WTC11 (cell line): ENCODE measurements at regions not wholly inside any gene's neighbourhood (a gene's known extent, or its start where the extent isn't known, plus 50 kb on each side); places are given as distances from the start of the nearest gene placed in this dataset.

ENCODE experiments used
- ATAC-seq: fragments of 200-7000 bp; cut with Tn5 transposase; 2 replicates; pipeline ENCODE4 v1.10.0; 2021; ENCODE audit warnings: mild to moderate bottlenecking, moderate library complexity
- CTCF ChIA-PET: fragments of 300-600 bp; sonication (Branson Sonifier 250); formaldehyde crosslinking; loops from one replicate; lab custom pipeline; 2021; ENCODE audit warnings: antibody characterized with exemption; lab: Charles Lee
- POLR2A ChIA-PET: fragments of 350-600 bp; sonication (Branson Sonifier 250); formaldehyde crosslinking; loops from one replicate; lab custom pipeline; 2021; ENCODE audit warnings: antibody characterized with exemption; lab: Charles Lee
- DNase-seq: peaks from one replicate; pipeline ENCODE4 v3.0.0; 2021; ENCODE audit warnings: low spot score
- H3K27ac Mint-ChIP-seq: 2 replicates; pipeline ENCODE4 v1.8.0; 2021; ENCODE audit warnings: mixed read lengths
- H3K27me3 Mint-ChIP-seq: 2 replicates; pipeline ENCODE4 v1.8.0; 2021; ENCODE audit warnings: low read depth, mild to moderate bottlenecking, moderate library complexity, mixed read lengths
- H3K36me3 Mint-ChIP-seq: 2 replicates; pipeline ENCODE4 v1.8.0; 2021; ENCODE audit warnings: mixed read lengths
- H3K4me1 Mint-ChIP-seq: 2 replicates; pipeline ENCODE4 v1.8.0; 2022; ENCODE audit warnings: mixed read lengths
- H3K4me3 Mint-ChIP-seq: 2 replicates; pipeline ENCODE4 v1.8.0; 2021; ENCODE audit warnings: mild to moderate bottlenecking, moderate library complexity, mixed read lengths
- H3K9me3 Mint-ChIP-seq: 2 replicates; pipeline ENCODE4 v1.8.0; 2021; ENCODE audit warnings: mixed read lengths
- CREB1 ChIP-seq: sonication (generic); formaldehyde crosslinking; IDR thresholded peaks from 2 replicates; pipeline ENCODE4 v1.8.0; 2023; ENCODE audit warnings: mild to moderate bottlenecking, missing genetic modification reagents
- GABPB1 ChIP-seq: sonication (generic); formaldehyde crosslinking; IDR thresholded peaks from 2 replicates; pipeline ENCODE4 v1.8.1; 2023; ENCODE audit warnings: mild to moderate bottlenecking, missing genetic modification reagents
- NFATC4 ChIP-seq: fragments of 250-450 bp; sonication (Bioruptor Pico); IDR thresholded peaks from 2 replicates; pipeline ENCODE4 v1.9.0; 2021; ENCODE audit warnings: mild to moderate bottlenecking
- SMAD3 ChIP-seq: sonication (generic); formaldehyde crosslinking; IDR thresholded peaks from 2 replicates; pipeline ENCODE4 v1.8.0; 2022; ENCODE audit warnings: missing genetic modification reagents, mild to moderate bottlenecking, borderline replicate concordance
- TCF7 ChIP-seq: sonication (generic); formaldehyde crosslinking; IDR thresholded peaks from 2 replicates; pipeline ENCODE4 v1.8.0; 2022; ENCODE audit warnings: mild to moderate bottlenecking, low read depth, missing genetic modification reagents, moderate library complexity
- ZNF317 ChIP-seq: sonication (generic); formaldehyde crosslinking; IDR thresholded peaks from 2 replicates; pipeline ENCODE4 v1.8.1; 2023; ENCODE audit warnings: low read depth, mild to moderate bottlenecking, moderate library complexity, missing genetic modification reagents, borderline replicate concordance
- ZNF423 ChIP-seq: fragments of 250-450 bp; sonication (Bioruptor Pico); IDR thresholded peaks from 2 replicates; pipeline ENCODE4 v2.1.2; 2022; ENCODE audit warnings: mild to moderate bottlenecking, moderate library complexity
- TF ChIP-seq, protein P1 (sequence below): fragments of 250-450 bp; sonication (Bioruptor Pico); IDR thresholded peaks from 2 replicates; pipeline ENCODE4 v1.9.0; 2021; ENCODE audit warnings: mild to moderate bottlenecking
- TF ChIP-seq, protein P2 (sequence below): sonication (generic); formaldehyde crosslinking; IDR thresholded peaks from 2 replicates; pipeline ENCODE4 v1.8.0; 2022; ENCODE audit warnings: mild to moderate bottlenecking, missing genetic modification reagents
- TF ChIP-seq, protein P3 (sequence below): fragments of 250-450 bp; sonication (Bioruptor Pico); IDR thresholded peaks from 2 replicates; pipeline ENCODE4 v1.9.0; 2021; ENCODE audit warnings: mild to moderate bottlenecking, borderline replicate concordance
- TF ChIP-seq, protein P4 (sequence below): fragments of 250-450 bp; sonication (Bioruptor Pico); IDR thresholded peaks from 2 replicates; pipeline ENCODE4 v1.8.0; 2021; ENCODE audit warnings: mild to moderate bottlenecking
- TF ChIP-seq, protein P5 (sequence below): sonication (generic); formaldehyde crosslinking; IDR thresholded peaks from 2 replicates; pipeline ENCODE4 v1.8.0; 2023; ENCODE audit warnings: missing genetic modification reagents, mild to moderate bottlenecking, borderline replicate concordance
- TF ChIP-seq, protein P6 (sequence below): sonication (generic); formaldehyde crosslinking; conservative IDR thresholded peaks from 2 replicates; pipeline ENCODE4 v1.8.1; 2022; ENCODE audit warnings: mild to moderate bottlenecking, missing genetic modification reagents
- TF ChIP-seq, protein P7 (sequence below): fragments of 250-450 bp; sonication (Bioruptor Pico); IDR thresholded peaks from 2 replicates; pipeline ENCODE4 v1.9.0; 2021; ENCODE audit warnings: mild to moderate bottlenecking
- TF ChIP-seq, protein P8 (sequence below): sonication (generic); formaldehyde crosslinking; IDR thresholded peaks from 2 replicates; pipeline ENCODE4 v1.8.0; 2022; ENCODE audit warnings: mild to moderate bottlenecking, missing genetic modification reagents

DNA sequence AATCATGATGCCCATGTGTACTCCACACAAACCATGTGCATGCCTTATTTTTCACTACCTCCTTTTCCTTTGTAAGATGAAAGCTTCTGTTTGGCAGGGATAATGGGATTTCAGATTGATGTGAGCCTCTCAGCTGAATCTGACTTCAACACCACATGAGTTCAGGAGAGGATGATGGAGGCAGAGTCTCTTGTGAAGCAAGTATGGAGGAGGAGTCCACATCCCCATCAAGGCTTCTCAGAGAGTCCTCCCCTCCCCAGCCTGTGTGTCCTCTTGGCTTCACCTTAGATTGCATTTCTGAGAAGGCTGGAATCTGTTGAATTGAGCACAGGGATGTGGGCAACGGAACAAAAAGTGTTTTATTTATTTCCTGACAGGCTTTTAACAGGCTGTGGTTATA lies 370.4 kb downstream of the FAT3 start:
- CTCF ChIA-PET: no interaction called here
- no peaks in the 10 kb centered on the region for H3K27me3 Mint-ChIP-seq
- H3K4me1 Mint-ChIP-seq: no peaks in the 10 kb centered on the region
- DNase-seq: no peak
- no peaks in the 10 kb centered on the region for H3K9me3 Mint-ChIP-seq
- TF ChIP-seq, protein P1, sequence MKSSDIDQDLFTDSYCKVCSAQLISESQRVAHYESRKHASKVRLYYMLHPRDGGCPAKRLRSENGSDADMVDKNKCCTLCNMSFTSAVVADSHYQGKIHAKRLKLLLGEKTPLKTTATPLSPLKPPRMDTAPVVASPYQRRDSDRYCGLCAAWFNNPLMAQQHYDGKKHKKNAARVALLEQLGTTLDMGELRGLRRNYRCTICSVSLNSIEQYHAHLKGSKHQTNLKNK: no peak
- TF ChIP-seq, protein P2, sequence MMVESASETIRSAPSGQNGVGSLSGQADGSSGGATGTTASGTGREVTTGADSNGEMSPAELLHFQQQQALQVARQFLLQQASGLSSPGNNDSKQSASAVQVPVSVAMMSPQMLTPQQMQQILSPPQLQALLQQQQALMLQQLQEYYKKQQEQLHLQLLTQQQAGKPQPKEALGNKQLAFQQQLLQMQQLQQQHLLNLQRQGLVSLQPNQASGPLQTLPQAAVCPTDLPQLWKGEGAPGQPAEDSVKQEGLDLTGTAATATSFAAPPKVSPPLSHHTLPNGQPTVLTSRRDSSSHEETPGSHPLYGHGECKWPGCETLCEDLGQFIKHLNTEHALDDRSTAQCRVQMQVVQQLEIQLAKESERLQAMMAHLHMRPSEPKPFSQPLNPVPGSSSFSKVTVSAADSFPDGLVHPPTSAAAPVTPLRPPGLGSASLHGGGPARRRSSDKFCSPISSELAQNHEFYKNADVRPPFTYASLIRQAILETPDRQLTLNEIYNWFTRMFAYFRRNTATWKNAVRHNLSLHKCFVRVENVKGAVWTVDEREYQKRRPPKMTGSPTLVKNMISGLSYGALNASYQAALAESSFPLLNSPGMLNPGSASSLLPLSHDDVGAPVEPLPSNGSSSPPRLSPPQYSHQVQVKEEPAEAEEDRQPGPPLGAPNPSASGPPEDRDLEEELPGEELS: no peak
- TF ChIP-seq, protein P3, sequence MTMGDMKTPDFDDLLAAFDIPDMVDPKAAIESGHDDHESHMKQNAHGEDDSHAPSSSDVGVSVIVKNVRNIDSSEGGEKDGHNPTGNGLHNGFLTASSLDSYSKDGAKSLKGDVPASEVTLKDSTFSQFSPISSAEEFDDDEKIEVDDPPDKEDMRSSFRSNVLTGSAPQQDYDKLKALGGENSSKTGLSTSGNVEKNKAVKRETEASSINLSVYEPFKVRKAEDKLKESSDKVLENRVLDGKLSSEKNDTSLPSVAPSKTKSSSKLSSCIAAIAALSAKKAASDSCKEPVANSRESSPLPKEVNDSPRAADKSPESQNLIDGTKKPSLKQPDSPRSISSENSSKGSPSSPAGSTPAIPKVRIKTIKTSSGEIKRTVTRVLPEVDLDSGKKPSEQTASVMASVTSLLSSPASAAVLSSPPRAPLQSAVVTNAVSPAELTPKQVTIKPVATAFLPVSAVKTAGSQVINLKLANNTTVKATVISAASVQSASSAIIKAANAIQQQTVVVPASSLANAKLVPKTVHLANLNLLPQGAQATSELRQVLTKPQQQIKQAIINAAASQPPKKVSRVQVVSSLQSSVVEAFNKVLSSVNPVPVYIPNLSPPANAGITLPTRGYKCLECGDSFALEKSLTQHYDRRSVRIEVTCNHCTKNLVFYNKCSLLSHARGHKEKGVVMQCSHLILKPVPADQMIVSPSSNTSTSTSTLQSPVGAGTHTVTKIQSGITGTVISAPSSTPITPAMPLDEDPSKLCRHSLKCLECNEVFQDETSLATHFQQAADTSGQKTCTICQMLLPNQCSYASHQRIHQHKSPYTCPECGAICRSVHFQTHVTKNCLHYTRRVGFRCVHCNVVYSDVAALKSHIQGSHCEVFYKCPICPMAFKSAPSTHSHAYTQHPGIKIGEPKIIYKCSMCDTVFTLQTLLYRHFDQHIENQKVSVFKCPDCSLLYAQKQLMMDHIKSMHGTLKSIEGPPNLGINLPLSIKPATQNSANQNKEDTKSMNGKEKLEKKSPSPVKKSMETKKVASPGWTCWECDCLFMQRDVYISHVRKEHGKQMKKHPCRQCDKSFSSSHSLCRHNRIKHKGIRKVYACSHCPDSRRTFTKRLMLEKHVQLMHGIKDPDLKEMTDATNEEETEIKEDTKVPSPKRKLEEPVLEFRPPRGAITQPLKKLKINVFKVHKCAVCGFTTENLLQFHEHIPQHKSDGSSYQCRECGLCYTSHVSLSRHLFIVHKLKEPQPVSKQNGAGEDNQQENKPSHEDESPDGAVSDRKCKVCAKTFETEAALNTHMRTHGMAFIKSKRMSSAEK (CRISPR knock-in tag): no peak
- no peak for TF ChIP-seq NFATC4 (CRISPR knock-in tag)
- TF ChIP-seq, protein P4, sequence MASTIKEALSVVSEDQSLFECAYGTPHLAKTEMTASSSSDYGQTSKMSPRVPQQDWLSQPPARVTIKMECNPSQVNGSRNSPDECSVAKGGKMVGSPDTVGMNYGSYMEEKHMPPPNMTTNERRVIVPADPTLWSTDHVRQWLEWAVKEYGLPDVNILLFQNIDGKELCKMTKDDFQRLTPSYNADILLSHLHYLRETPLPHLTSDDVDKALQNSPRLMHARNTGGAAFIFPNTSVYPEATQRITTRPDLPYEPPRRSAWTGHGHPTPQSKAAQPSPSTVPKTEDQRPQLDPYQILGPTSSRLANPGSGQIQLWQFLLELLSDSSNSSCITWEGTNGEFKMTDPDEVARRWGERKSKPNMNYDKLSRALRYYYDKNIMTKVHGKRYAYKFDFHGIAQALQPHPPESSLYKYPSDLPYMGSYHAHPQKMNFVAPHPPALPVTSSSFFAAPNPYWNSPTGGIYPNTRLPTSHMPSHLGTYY (CRISPR knock-in tag): no peak
- TF ChIP-seq, all 79 proteins: peak for 0
- Mint-ChIP-seq H3K36me3 (no peaks in the 10 kb centered on the region), H3K4me3 (no peak overlapping the region), H3K27ac (no peak overlapping the region)
- no peak for ATAC-seq
- POLR2A ChIA-PET: no interaction called here

DNA sequence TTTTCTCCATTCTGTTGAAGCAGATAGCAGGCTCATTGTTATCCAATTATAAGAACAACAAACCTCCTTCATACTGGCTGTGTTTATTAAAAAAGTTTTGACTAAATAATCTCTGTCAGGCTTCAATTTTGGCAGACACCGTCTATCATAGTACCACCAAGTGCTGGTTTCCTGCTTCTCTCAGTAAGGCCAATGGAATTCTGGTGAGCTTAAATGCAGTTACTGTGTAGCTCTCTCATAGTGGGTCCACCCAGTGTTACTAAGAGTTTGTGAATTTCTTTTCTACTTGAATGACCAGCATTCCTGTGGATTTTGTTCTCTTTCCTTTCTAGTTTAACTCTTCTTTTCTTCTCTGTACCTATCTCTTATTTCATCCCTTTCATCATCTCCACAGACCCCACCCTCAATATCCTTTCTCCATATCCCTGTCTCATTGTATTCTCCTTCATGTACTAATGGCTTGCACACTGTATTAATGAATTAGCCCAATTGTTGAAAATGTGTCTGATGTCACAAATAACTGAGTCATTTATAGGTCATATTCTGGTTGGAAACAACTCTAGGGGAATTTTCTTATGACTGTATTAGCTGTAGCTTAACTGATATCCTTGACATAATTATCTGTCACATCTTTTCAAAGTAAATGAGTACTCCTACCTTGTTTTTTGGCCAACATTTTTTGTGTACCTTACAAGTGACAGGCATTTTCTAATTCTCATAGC lies 372.1 kb downstream of the FAT3 start:
- Mint-ChIP-seq H3K27ac (no peak overlapping the region), H3K9me3 (no peaks in the 10 kb centered on the region), H3K36me3 (no peaks in the 10 kb centered on the region), H3K4me3 (no peak overlapping the region), H3K4me1 (no peaks in the 10 kb centered on the region), H3K27me3 (no peaks in the 10 kb centered on the region)
- ChIA-PET CTCF (interaction anchor here (0.6 to 1.2 kb wide), 2 partner anchors 415 to 445 kb away, joined by 3 to 6 read pairs; no protein-coding TSS in a partner anchor), POLR2A (no interaction called here)
- DNase-seq (no peak), ATAC-seq (no peak)
- TF ChIP-seq TCF7 (CRISPR knock-in tag) (no peak), ZNF317 (no peak), NFATC4 (CRISPR knock-in tag) (no peak), ZNF423 (no peak), CREB1 (CRISPR knock-in tag) (no peak), SMAD3 (CRISPR knock-in tag) (no peak), GABPB1 (CRISPR knock-in tag) (no peak)
- TF ChIP-seq, protein P5, sequence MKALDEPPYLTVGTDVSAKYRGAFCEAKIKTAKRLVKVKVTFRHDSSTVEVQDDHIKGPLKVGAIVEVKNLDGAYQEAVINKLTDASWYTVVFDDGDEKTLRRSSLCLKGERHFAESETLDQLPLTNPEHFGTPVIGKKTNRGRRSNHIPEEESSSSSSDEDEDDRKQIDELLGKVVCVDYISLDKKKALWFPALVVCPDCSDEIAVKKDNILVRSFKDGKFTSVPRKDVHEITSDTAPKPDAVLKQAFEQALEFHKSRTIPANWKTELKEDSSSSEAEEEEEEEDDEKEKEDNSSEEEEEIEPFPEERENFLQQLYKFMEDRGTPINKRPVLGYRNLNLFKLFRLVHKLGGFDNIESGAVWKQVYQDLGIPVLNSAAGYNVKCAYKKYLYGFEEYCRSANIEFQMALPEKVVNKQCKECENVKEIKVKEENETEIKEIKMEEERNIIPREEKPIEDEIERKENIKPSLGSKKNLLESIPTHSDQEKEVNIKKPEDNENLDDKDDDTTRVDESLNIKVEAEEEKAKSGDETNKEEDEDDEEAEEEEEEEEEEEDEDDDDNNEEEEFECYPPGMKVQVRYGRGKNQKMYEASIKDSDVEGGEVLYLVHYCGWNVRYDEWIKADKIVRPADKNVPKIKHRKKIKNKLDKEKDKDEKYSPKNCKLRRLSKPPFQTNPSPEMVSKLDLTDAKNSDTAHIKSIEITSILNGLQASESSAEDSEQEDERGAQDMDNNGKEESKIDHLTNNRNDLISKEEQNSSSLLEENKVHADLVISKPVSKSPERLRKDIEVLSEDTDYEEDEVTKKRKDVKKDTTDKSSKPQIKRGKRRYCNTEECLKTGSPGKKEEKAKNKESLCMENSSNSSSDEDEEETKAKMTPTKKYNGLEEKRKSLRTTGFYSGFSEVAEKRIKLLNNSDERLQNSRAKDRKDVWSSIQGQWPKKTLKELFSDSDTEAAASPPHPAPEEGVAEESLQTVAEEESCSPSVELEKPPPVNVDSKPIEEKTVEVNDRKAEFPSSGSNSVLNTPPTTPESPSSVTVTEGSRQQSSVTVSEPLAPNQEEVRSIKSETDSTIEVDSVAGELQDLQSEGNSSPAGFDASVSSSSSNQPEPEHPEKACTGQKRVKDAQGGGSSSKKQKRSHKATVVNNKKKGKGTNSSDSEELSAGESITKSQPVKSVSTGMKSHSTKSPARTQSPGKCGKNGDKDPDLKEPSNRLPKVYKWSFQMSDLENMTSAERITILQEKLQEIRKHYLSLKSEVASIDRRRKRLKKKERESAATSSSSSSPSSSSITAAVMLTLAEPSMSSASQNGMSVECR (CRISPR knock-in tag): no peak
- TF ChIP-seq, protein P6, sequence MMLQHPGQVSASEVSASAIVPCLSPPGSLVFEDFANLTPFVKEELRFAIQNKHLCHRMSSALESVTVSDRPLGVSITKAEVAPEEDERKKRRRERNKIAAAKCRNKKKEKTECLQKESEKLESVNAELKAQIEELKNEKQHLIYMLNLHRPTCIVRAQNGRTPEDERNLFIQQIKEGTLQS (CRISPR knock-in tag): no peak
- TF ChIP-seq, protein P7, sequence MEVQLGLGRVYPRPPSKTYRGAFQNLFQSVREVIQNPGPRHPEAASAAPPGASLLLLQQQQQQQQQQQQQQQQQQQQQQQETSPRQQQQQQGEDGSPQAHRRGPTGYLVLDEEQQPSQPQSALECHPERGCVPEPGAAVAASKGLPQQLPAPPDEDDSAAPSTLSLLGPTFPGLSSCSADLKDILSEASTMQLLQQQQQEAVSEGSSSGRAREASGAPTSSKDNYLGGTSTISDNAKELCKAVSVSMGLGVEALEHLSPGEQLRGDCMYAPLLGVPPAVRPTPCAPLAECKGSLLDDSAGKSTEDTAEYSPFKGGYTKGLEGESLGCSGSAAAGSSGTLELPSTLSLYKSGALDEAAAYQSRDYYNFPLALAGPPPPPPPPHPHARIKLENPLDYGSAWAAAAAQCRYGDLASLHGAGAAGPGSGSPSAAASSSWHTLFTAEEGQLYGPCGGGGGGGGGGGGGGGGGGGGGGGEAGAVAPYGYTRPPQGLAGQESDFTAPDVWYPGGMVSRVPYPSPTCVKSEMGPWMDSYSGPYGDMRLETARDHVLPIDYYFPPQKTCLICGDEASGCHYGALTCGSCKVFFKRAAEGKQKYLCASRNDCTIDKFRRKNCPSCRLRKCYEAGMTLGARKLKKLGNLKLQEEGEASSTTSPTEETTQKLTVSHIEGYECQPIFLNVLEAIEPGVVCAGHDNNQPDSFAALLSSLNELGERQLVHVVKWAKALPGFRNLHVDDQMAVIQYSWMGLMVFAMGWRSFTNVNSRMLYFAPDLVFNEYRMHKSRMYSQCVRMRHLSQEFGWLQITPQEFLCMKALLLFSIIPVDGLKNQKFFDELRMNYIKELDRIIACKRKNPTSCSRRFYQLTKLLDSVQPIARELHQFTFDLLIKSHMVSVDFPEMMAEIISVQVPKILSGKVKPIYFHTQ (CRISPR knock-in tag): no peak
- TF ChIP-seq, protein P8, sequence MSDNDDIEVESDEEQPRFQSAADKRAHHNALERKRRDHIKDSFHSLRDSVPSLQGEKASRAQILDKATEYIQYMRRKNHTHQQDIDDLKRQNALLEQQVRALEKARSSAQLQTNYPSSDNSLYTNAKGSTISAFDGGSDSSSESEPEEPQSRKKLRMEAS (CRISPR knock-in tag): no peak
